Smooth muscle cell (in vitro differentiated cells): ENCODE measurements at regions not wholly inside any gene's neighbourhood (a gene's known extent, or its start where the extent isn't known, plus 50 kb on each side); places are given as distances from the start of the nearest gene placed in this dataset.

Experiments used
- DNase-seq: peaks from one replicate; lab custom pipeline; 2025; ENCODE audit not compliant: unreplicated experiment; lab: John Stamatoyannopoulos, UW
- H2AFZ ChIP-seq: fragments of 200-600 bp; sonication (generic); 2 replicates; pipeline ENCODE4 v1.6.0; 2016; ENCODE audit warnings: antibody characterized with exemption, low read depth, mild to moderate bottlenecking
- H3F3A ChIP-seq: fragments of 200-600 bp; sonication (generic); 2 replicates; pipeline ENCODE4 v1.6.0; 2017; ENCODE audit warnings: antibody characterized with exemption, low read depth
- H3K27ac ChIP-seq: fragments of 200-600 bp; sonication (generic); 2 replicates; pipeline ENCODE4 v1.5.1; 2016; ENCODE audit warnings: low read depth, mild to moderate bottlenecking
- H3K27me3 ChIP-seq: fragments of 200-600 bp; sonication (generic); 2 replicates; pipeline ENCODE4 v1.6.1; 2016; ENCODE audit warnings: low read depth, mild to moderate bottlenecking
- H3K36me3 ChIP-seq: fragments of 200-600 bp; sonication (generic); 2 replicates; pipeline ENCODE4 v1.5.1; 2016; ENCODE audit warnings: low read depth
- H3K4me1 ChIP-seq: fragments of 200-600 bp; sonication (generic); 2 replicates; pipeline ENCODE4 v1.5.1; 2016; ENCODE audit warnings: low read depth
- H3K4me2 ChIP-seq: fragments of 200-600 bp; sonication (generic); 2 replicates; pipeline ENCODE4 v1.6.0; 2016; ENCODE audit warnings: mild to moderate bottlenecking
- H3K4me3 ChIP-seq: fragments of 200-600 bp; sonication (generic); 2 replicates; pipeline ENCODE4 v1.5.1; 2016; ENCODE audit warnings: mild to moderate bottlenecking
- H3K79me2 ChIP-seq: fragments of 200-600 bp; sonication (generic); 2 replicates; pipeline ENCODE4 v1.6.0; 2016; ENCODE audit warnings: low read depth, mild to moderate bottlenecking
- H3K9ac ChIP-seq: fragments of 200-600 bp; sonication (generic); 2 replicates; pipeline ENCODE4 v1.6.0; 2016; ENCODE audit warnings: low read depth
- H3K9me3 ChIP-seq: fragments of 200-600 bp; sonication (generic); replicated peaks from 2 replicates; pipeline ENCODE4 v1.5.1; 2016; ENCODE audit warnings: low read depth
- H4K20me1 ChIP-seq: fragments of 200-600 bp; sonication (generic); 2 replicates; pipeline ENCODE4 v1.6.0; 2016; ENCODE audit warnings: low read depth
- WGBS: methylation state at CpG from one replicate; pipeline ENCODE4 v1.1.7; 2016; ENCODE audit warnings: low lambda C conversion rate; 5-methylcytosine and 5-hydroxymethylcytosine counted together
- TF ChIP-seq, protein P1 (sequence below): fragments of 200-600 bp; sonication (generic); IDR thresholded peaks from 2 replicates; pipeline ENCODE4 v1.5.1; 2017; ENCODE audit warnings: borderline replicate concordance, mild to moderate bottlenecking, antibody characterized with exemption; ENCODE audit not compliant: insufficient read depth, poor library complexity, severe bottlenecking

DNA sequence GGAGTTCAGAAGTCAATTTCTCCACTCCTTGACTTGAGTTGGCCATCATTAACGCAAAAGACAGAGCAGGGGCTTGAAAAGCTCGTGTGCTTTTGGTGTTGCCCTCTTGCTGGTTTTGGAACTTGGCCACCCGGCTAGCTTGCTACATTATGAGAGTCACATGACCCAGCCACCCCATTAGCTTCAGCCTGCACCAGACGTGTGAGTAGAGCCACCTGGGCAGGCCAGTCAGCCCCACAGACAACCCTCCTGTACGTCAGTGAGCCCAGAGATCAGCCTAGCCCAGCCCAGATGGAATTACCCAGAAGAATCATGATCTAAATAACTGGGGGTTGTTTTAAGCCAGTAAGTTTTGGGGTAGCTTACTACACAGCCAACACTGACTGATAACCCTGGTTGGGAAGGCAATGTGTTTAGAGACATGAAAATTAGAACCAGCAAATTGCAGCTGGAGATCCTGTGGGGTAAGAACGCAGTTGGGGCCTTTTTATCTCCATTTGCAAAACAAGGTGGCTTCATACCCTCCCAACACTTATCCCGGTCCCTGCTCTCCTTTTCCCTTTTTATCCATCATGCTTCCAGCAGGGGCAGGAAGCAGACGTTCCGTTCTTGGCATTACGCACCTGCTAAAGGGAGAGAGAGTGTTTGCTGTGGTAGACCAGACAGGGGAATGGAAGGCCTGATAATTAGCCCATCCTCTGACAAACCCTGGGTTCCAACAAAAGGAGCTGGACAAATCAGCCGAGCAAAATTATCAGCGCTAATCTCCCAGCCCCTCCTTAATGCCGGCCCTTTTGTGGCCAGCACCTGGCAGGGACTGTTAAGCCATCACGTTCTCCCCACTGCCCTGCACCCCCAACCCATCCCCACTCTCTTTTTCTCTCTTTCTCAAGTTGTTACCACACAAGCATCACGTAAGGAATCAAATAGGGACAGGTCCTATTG, 548.7 kb upstream of the CADM1 start:
- peaks cover 47% of the 10 kb centered on the region for H3K27me3 ChIP-seq
- no peaks in the 10 kb centered on the region for H4K20me1 ChIP-seq
- no peaks in the 10 kb centered on the region for H3K9me3 ChIP-seq
- no peaks in the 10 kb centered on the region for H3K79me2 ChIP-seq
- H3K4me1 ChIP-seq = peaks cover 17% of the 10 kb centered on the region
- no peak overlapping the region for H3K9ac ChIP-seq
- no peak overlapping the region for H2AFZ ChIP-seq
- WGBS = 72% methylated on average over 15 of the region's 15 CpGs
- no peak overlapping the region for H3K4me2 ChIP-seq
- no peak for DNase-seq
- TF ChIP-seq, protein P1, sequence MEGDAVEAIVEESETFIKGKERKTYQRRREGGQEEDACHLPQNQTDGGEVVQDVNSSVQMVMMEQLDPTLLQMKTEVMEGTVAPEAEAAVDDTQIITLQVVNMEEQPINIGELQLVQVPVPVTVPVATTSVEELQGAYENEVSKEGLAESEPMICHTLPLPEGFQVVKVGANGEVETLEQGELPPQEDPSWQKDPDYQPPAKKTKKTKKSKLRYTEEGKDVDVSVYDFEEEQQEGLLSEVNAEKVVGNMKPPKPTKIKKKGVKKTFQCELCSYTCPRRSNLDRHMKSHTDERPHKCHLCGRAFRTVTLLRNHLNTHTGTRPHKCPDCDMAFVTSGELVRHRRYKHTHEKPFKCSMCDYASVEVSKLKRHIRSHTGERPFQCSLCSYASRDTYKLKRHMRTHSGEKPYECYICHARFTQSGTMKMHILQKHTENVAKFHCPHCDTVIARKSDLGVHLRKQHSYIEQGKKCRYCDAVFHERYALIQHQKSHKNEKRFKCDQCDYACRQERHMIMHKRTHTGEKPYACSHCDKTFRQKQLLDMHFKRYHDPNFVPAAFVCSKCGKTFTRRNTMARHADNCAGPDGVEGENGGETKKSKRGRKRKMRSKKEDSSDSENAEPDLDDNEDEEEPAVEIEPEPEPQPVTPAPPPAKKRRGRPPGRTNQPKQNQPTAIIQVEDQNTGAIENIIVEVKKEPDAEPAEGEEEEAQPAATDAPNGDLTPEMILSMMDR = no peak
- H3F3A ChIP-seq = no peaks in the 10 kb centered on the region
- H3K4me3 ChIP-seq = no peak overlapping the region
- no peaks in the 10 kb centered on the region for H3K36me3 ChIP-seq
- no peak overlapping the region for H3K27ac ChIP-seq

DNA sequence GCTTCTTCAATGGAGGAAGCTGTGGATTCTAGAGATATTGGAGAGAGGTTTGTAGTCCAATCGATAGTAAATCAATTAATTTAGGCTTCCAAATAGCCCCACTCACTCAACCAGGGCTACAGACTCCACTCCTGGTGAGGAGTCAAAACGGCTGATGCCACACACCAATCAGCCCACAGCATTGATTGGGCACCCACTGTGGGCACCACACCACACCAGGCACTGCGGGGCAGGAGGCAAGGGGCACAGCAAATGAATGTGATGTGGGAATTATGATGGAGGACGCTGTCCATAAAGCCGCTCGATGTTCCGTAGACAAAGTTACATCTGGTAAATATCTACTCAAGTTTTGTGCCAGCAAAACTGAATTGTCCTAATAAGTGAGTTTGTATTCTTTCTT, 547.3 kb upstream of the CADM1 start:
- H3K4me1 ChIP-seq = peaks cover 17% of the 10 kb centered on the region
- H2AFZ ChIP-seq = no peak overlapping the region
- H3K4me2 ChIP-seq = no peak overlapping the region
- H3K27ac ChIP-seq = no peak overlapping the region
- no peak overlapping the region for H3K4me3 ChIP-seq
- TF ChIP-seq, protein P1 = no peak
- H3F3A ChIP-seq = no peaks in the 10 kb centered on the region
- H3K9me3 ChIP-seq = no peaks in the 10 kb centered on the region
- DNase-seq = no peak
- no peak overlapping the region for H3K9ac ChIP-seq
- WGBS = 91% methylated on average over 7 of the region's 7 CpGs
- H3K27me3 ChIP-seq = peaks cover 47% of the 10 kb centered on the region
- no peaks in the 10 kb centered on the region for H4K20me1 ChIP-seq
- no peaks in the 10 kb centered on the region for H3K36me3 ChIP-seq
- no peaks in the 10 kb centered on the region for H3K79me2 ChIP-seq

DNA sequence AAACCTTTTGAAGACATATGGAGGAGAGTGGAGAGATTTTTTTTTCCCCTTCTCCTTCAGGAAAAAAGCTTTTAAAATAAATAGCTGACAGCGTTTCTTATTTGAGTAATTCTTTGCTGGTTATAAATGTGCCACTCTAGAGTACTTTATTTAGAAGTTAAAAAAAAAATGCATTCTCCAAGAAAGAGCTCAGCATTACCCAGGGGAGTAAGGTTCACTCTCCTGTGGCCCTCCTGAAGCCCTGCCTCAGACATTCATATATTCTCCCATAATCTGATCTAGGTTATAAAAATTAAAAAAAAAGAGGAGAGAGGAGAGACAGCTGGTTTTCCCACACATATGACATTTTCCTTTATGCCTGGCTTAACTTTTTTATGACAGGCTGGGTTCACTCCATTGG, 545.2 kb upstream of the CADM1 start:
- no peak overlapping the region for H2AFZ ChIP-seq
- TF ChIP-seq, protein P1 = no peak
- H3F3A ChIP-seq = no peaks in the 10 kb centered on the region
- 77% methylated on average over 1 of the region's 1 CpG for WGBS
- H3K27ac ChIP-seq = no peak overlapping the region
- no peak overlapping the region for H3K4me3 ChIP-seq
- no peak overlapping the region for H3K9ac ChIP-seq
- no peaks in the 10 kb centered on the region for H4K20me1 ChIP-seq
- H3K4me2 ChIP-seq = no peak overlapping the region
- peaks cover 40% of the 10 kb centered on the region for H3K27me3 ChIP-seq
- peaks cover 22% of the 10 kb centered on the region for H3K4me1 ChIP-seq
- H3K9me3 ChIP-seq = no peaks in the 10 kb centered on the region
- H3K79me2 ChIP-seq = no peaks in the 10 kb centered on the region
- DNase-seq = no peak
- H3K36me3 ChIP-seq = no peaks in the 10 kb centered on the region
